Activated T-helper 17 cell treated with anti-CD3 and anti-CD28 coated beads, Interleukin-2, amount 50 U/mL, for 72 hours (primary cell): ENCODE measurements at regions not wholly inside any gene's neighbourhood (a gene's known extent, or its start where the extent isn't known, plus 50 kb on each side); places are given as distances from the start of the nearest gene placed in this dataset.
"Not testable (repeated sequence)": the region's sequence is repeated elsewhere in the genome, so short reads cannot be mapped to it uniquely, and the experiment has no call there.

ENCODE experiments used
- ATAC-seq: fragments of 150-1000 bp; cut with Tn5 transposase; replicated peaks from 2 replicates; pipeline ENCODE4 v1.10.0; 2021; ENCODE audit warnings: mild to moderate bottlenecking, moderate library complexity
- H3K27ac Mint-ChIP-seq: one replicate; pipeline ENCODE4 v1.8.0; 2022; ENCODE audit warnings: mixed read lengths
- H3K27me3 Mint-ChIP-seq: one replicate; pipeline ENCODE4 v1.8.0; 2022; ENCODE audit warnings: mixed read lengths
- H3K36me3 Mint-ChIP-seq: one replicate; pipeline ENCODE4 v1.8.0; 2022; ENCODE audit warnings: low read depth, mild to moderate bottlenecking, mixed read lengths
- H3K4me1 Mint-ChIP-seq: one replicate; pipeline ENCODE4 v1.8.0; 2022; ENCODE audit warnings: mixed read lengths
- H3K4me3 Mint-ChIP-seq: one replicate; pipeline ENCODE4 v1.8.0; 2022; ENCODE audit warnings: mild to moderate bottlenecking, mixed read lengths
- H3K9me3 Mint-ChIP-seq: one replicate; pipeline ENCODE4 v1.8.0; 2022; ENCODE audit warnings: mixed read lengths

GRCh38 chr4:34932591-34932990 is 1311.7 kb downstream of the ARAP2 start:
- Mint-ChIP-seq H3K36me3 (no peaks in the 10 kb centered on the region), H3K4me1 (no peaks in the 10 kb centered on the region), H3K9me3 (peaks cover 18% of the 10 kb centered on the region), H3K4me3 (no peak overlapping the region), H3K27ac (no peak overlapping the region), H3K27me3 (no peaks in the 10 kb centered on the region)
- no peak for ATAC-seq

DNA sequence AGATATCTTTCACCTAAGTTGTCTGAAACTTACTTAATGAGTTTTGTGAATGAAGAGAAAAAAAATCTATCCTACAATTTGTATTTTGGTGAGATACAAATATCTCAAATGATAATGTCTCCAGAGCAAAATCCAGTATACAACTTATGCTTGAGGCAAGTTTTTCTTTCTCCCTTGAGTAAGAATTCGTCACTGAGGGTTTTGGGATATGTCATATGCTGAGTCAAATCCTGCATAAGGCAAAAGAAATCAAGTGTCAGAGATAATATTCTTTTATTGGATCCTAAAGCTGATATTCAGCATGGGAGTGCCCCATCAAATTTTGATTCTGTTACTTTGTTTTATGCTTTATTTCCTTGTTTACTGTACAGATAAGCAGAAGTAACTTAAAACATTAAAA is 1308.6 kb downstream of the ARAP2 start:
- no peaks in the 10 kb centered on the region for H3K36me3 Mint-ChIP-seq
- H3K27ac Mint-ChIP-seq = no peak overlapping the region
- ATAC-seq = no peak
- no peak overlapping the region for H3K4me3 Mint-ChIP-seq
- peaks cover 6% of the 10 kb centered on the region for H3K9me3 Mint-ChIP-seq
- no peaks in the 10 kb centered on the region for H3K4me1 Mint-ChIP-seq
- no peaks in the 10 kb centered on the region for H3K27me3 Mint-ChIP-seq

DNA sequence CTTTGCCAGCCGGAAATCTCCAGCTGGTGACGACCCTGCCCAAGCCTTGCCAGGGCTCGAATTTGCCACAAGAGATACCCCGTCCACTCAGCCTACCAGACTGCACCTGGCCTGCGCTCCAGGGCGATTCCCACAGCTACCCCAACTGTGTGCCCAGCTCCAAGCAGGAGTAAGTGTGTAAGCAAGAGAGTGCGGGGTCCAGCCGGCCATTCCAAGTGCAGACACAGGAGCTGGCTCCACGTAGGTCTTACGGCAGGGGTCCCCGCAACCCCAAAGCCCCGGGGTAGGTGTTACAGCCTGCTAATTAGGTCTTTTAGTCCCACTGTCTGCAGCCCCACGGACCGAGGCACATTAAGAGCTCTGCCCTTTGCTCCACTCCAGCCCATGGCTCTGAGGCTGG is 1305.2 kb downstream of the ARAP2 start:
- no peaks in the 10 kb centered on the region for H3K36me3 Mint-ChIP-seq
- no peaks in the 10 kb centered on the region for H3K4me1 Mint-ChIP-seq
- no peak overlapping the region for H3K4me3 Mint-ChIP-seq
- peaks cover 6% of the 10 kb centered on the region for H3K9me3 Mint-ChIP-seq
- H3K27ac Mint-ChIP-seq = no peak overlapping the region
- ATAC-seq = no peak
- no peaks in the 10 kb centered on the region for H3K27me3 Mint-ChIP-seq

- Mint-ChIP-seq H3K27me3 (no peaks in the 10 kb centered on the region), H3K36me3 (no peaks in the 10 kb centered on the region), H3K4me1 (no peaks in the 10 kb centered on the region), H3K27ac (no peak overlapping the region), H3K4me3 (no peak overlapping the region), H3K9me3 (peaks cover 11% of the 10 kb centered on the region)
- ATAC-seq = no peak
Observed at GRCh38 chr4:34943741-34944386, 1300.5 kb downstream of the ARAP2 start.

GRCh38 chr4:34950926-34951325 is 1293.4 kb downstream of the ARAP2 start:
- H3K27me3 Mint-ChIP-seq = no peaks in the 10 kb centered on the region
- no peak overlapping the region for H3K27ac Mint-ChIP-seq
- ATAC-seq = no peak
- H3K4me1 Mint-ChIP-seq = no peaks in the 10 kb centered on the region
- no peaks in the 10 kb centered on the region for H3K36me3 Mint-ChIP-seq
- H3K4me3 Mint-ChIP-seq = no peak overlapping the region
- peaks cover 5% of the 10 kb centered on the region for H3K9me3 Mint-ChIP-seq

DNA sequence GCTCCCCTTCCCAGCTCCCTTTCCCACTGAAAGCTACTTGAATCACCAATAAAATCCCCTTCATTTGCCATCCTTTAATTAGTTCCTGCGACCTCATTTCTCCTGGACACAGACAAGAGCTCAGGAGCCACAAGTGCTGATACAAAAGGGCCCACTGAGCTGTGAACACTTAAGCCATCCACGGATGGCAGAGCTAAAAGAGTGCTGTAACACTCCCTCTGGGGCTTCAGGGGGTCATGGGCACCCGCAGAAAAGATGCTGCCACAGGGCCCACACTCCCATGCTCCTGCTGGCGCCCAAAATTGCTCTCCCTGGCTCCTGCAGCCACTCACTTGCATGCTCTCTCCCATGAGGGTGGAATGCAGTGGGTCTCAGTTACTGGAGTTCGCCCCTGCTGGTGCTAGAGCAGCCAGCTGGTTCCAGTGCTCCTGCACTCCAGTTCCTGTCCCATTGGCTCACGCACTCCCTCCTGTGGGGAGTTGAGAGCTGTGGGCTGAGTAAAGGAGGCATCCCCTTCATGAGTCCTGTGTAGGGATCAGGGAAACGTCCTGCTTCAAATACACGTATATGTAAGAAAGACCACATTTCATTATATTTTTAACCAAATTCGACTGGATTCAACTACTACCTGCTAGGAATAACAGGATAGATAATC is 1291.0 kb downstream of the ARAP2 start:
- H3K4me1 Mint-ChIP-seq = no peaks in the 10 kb centered on the region
- H3K9me3 Mint-ChIP-seq = peaks cover 9% of the 10 kb centered on the region
- ATAC-seq = no peak
- H3K27me3 Mint-ChIP-seq = no peaks in the 10 kb centered on the region
- no peaks in the 10 kb centered on the region for H3K36me3 Mint-ChIP-seq
- no peak overlapping the region for H3K27ac Mint-ChIP-seq
- no peak overlapping the region for H3K4me3 Mint-ChIP-seq

GRCh38 chr4:34964613-34965012 is 1279.7 kb downstream of the ARAP2 start:
- Mint-ChIP-seq H3K36me3 (no peaks in the 10 kb centered on the region), H3K27me3 (no peaks in the 10 kb centered on the region), H3K9me3 (peaks cover 10% of the 10 kb centered on the region), H3K4me3 (no peak overlapping the region), H3K4me1 (no peaks in the 10 kb centered on the region), H3K27ac (no peak overlapping the region)
- no peak for ATAC-seq

- Mint-ChIP-seq H3K4me3 (no peak overlapping the region), H3K27me3 (no peaks in the 10 kb centered on the region), H3K9me3 (no peaks in the 10 kb centered on the region), H3K4me1 (no peaks in the 10 kb centered on the region), H3K36me3 (no peaks in the 10 kb centered on the region), H3K27ac (no peak overlapping the region)
- ATAC-seq = no peak
Observed at GRCh38 chr4:34972189-34972588, 1272.1 kb downstream of the ARAP2 start.

GRCh38 chr4:34973650-34974312 is 1270.5 kb downstream of the ARAP2 start:
- no peak overlapping the region for H3K27ac Mint-ChIP-seq
- ATAC-seq = no peak

DNA sequence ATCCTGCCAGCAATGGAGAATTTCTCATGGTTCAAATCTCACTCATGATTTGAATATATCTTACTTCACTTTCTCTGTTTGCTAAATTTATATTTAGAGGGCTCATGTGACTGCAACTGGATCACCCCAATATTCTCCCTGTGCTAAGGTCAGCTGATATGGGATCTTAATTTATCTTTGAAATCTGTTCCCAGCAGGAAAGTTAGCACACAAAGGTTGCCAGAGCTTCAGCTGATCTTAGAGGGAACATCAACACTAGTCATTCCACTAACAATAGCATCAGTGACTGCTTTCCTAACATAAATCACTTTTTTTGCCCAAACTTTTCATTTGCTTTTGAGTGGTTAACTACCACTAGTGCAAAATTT is 1270.0 kb downstream of the ARAP2 start:
- Mint-ChIP-seq H3K4me3 (no peak overlapping the region), H3K27me3 (no peaks in the 10 kb centered on the region), H3K36me3 (no peaks in the 10 kb centered on the region), H3K4me1 (no peaks in the 10 kb centered on the region), H3K27ac (no peak overlapping the region), H3K9me3 (peaks cover 3% of the 10 kb centered on the region)
- ATAC-seq = no peak

More at GRCh38 chr4:34973650-34974312, 1270.5 kb downstream of the ARAP2 start:
- Mint-ChIP-seq H3K27me3 (no peaks in the 10 kb centered on the region), H3K9me3 (peaks cover 3% of the 10 kb centered on the region), H3K4me1 (no peaks in the 10 kb centered on the region), H3K4me3 (no peak overlapping the region), H3K36me3 (no peaks in the 10 kb centered on the region)

GRCh38 chr4:35021222-35021621 is 1223.1 kb downstream of the ARAP2 start:
- H3K36me3 Mint-ChIP-seq, H3K27me3 Mint-ChIP-seq, ATAC-seq, H3K4me3 Mint-ChIP-seq, H3K4me1 Mint-ChIP-seq, H3K27ac Mint-ChIP-seq: not testable (repeated sequence)
- peaks cover 28% of the 10 kb centered on the region for H3K9me3 Mint-ChIP-seq

DNA sequence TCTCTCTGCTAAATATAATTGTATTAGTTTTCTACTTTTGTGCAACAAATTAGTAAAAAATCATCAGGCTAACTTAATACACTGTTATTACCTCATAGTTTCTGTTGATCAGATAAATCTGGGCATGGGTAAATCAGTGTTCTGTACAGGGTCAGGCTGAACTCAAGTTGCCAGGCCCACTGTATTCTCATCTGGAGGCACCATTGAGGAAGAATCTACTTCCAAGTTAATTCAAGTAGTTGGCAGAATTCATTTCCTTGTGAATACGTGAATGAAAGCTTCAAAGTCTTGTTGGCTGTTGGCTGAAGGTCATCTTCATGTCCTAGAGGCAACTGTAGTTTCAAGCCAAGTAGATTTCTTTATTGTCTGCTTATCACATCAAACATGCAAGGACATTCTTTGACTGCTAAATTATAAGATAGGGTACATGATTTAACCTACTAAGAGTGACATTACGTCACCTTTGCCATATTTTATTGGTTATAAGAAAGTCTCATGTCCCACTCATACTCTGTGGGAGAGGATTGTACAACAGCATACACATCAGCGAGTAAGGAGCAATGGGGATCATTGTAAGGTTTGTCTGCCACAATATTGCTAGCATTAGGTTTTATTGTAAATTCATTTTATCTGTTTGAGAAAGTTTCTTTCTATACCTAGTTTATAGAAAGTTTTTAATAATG is 1219.0 kb downstream of the ARAP2 start:
- no peak overlapping the region for H3K27ac Mint-ChIP-seq
- H3K27me3 Mint-ChIP-seq = no peaks in the 10 kb centered on the region
- no peak overlapping the region for H3K4me3 Mint-ChIP-seq
- peaks cover 11% of the 10 kb centered on the region for H3K9me3 Mint-ChIP-seq
- no peak for ATAC-seq
- H3K4me1 Mint-ChIP-seq = no peaks in the 10 kb centered on the region
- H3K36me3 Mint-ChIP-seq = no peaks in the 10 kb centered on the region

DNA sequence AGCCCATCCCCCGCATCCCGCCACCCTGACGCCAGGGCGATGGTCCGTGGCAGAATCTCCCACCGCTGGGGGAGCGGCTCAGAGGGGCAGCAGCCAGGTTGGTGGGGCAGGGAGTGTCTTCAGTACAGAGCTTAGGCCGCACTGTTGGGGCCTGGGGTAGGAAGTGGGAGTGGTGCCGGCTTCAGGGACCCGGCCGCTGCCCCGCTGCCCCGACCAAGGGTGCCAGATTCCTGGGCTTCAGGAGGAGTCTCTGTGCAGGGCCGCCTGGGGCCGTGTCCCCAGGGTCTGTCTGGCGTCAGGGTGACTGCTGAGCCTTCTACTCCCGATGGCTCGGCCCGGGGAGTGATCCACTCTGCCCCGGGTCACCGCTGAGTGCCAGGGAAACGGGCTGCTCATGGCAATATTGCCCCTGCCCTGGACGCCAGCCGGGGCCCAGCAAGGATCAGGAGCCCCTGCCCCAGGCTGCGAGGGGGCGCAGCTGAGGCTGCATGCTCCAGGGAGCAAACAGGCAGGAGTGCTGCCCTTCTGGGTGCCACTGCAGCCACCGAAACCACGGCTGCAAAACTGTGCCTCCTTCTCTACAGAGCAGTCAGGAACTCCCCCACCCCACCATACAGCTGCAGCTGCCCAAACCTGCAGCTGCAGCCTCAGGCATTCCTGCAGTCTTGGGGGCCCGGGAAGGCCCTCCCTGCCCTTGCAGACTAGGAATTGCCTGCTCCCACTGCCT is 1206.1 kb downstream of the ARAP2 start:
- ATAC-seq = no peak
- Mint-ChIP-seq H3K4me3 (no peak overlapping the region), H3K27ac (no peak overlapping the region), H3K9me3 (peaks cover 10% of the 10 kb centered on the region), H3K4me1 (no peaks in the 10 kb centered on the region), H3K27me3 (no peaks in the 10 kb centered on the region), H3K36me3 (no peaks in the 10 kb centered on the region)

- Mint-ChIP-seq H3K9me3 (peaks cover 7% of the 10 kb centered on the region), H3K4me1 (no peaks in the 10 kb centered on the region), H3K27me3 (no peaks in the 10 kb centered on the region), H3K36me3 (no peaks in the 10 kb centered on the region), H3K4me3 (no peak overlapping the region), H3K27ac (no peak overlapping the region)
- ATAC-seq = no peak
Observed at GRCh38 chr4:35038845-35039244, 1205.5 kb downstream of the ARAP2 start.
